Uterus (tissue), 3 donors: ENCODE measurements at regions not wholly inside any gene's neighbourhood (a gene's known extent, or its start where the extent isn't known, plus 50 kb on each side); places are given as distances from the start of the nearest gene placed in this dataset.

Experiments used
- DNase-seq, 2 donors: peaks; one replicate each; pipeline ENCODE4 v3.0.0-alpha.2; 2019 to 2020
- H3K27ac ChIP-seq, 2 donors: fragments of 200-600 bp; sonication (generic); 1 replicate in 1 of 2; 2 replicates in 1 of 2; pipeline ENCODE4 v1.5.1; 2016 to 2018
- H3K27me3 ChIP-seq, 2 donors: fragments of 200-600 bp; sonication (generic); one replicate each; pipeline ENCODE4 v1.5.1; 2018 to 2019; ENCODE audit warnings: control low read depth in 1 of 2
- H3K36me3 ChIP-seq, 2 donors: fragments of 200-600 bp; sonication (generic); one replicate each; pipeline ENCODE4 v1.5.1; 2019; ENCODE audit warnings: control low read depth in 1 of 2
- H3K4me1 ChIP-seq, 2 donors: fragments of 200-600 bp; sonication (generic); one replicate each; pipeline ENCODE4 v1.5.1; 2018 to 2019; ENCODE audit warnings: control low read depth in 1 of 2
- H3K4me3 ChIP-seq, 2 donors: fragments of 200-600 bp; sonication (generic); 1 replicate in 1 of 2; 2 replicates in 1 of 2; pipeline ENCODE4 v1.5.1; 2018 to 2019; ENCODE audit warnings: mild to moderate bottlenecking in 1 of 2
- H3K9me3 ChIP-seq, 2 donors: fragments of 200-600 bp; sonication (generic); one replicate each; pipeline ENCODE4 v1.5.1; 2019; ENCODE audit warnings: control low read depth in 1 of 2
- CTCF ChIP-seq, 4 experiments: fragments of 200-600 bp in 2 of 4; fragments of 450-650 bp in 2 of 4; sonication (generic) in 2 of 4; IDR thresholded peaks; one replicate each; pipeline ENCODE4 v1.5.1; 2016 to 2019; ENCODE audit warnings: antibody characterized with exemption in 4 of 4, mild to moderate bottlenecking in 2 of 4, moderate library complexity in 1 of 4
- POLR2A ChIP-seq, 2 donors: fragments of 450-650 bp; IDR thresholded peaks; one replicate each; pipeline ENCODE4 v1.6.1; 2016; ENCODE audit warnings: antibody characterized with exemption in 2 of 2, mild to moderate bottlenecking in 1 of 2, moderate library complexity in 1 of 2
- intact Hi-C: fragments of 100-400 bp; cut with DNase I; formaldehyde crosslinking; loops from one replicate; pipeline ENCODE4 v1.15.1; 2023; ENCODE audit warnings: low total_unique reads
- donor health status: DM: yes; HTN: yes; CAD: no.

- Histone ChIP-seq H3K4me3 (no peak overlapping the region), H3K4me1 (no peaks in the 10 kb centered on the region), H3K36me3 (no peaks in the 10 kb centered on the region), H3K27me3 (no peaks in the 10 kb centered on the region), H3K27ac (no peak overlapping the region), H3K9me3 (no peaks in the 10 kb centered on the region)
- no peak for DNase-seq
- TF ChIP-seq POLR2A (IDR thresholded peaks at IDR 0.05) (no peak), CTCF (IDR thresholded peaks at IDR 0.05) (no peak)
- intact Hi-C loops, result no loop called here
Measured at GRCh38 chr1:219763321-219763720, 150.4 kb upstream of the ZC3H11B start.

GRCh38 chr1:219761208-219761860, 148.4 kb upstream of the ZC3H11B start:
- no peaks in the 10 kb centered on the region for H3K27me3 ChIP-seq
- no peaks in the 10 kb centered on the region for H3K9me3 ChIP-seq
- H3K36me3 ChIP-seq, result no peaks in the 10 kb centered on the region
- intact Hi-C loops, result no loop called here
- no peaks in the 10 kb centered on the region for H3K4me1 ChIP-seq
- TF ChIP-seq POLR2A (IDR thresholded peaks at IDR 0.05) (no peak), CTCF (IDR thresholded peaks at IDR 0.05) (no peak)
- no peak overlapping the region for H3K4me3 ChIP-seq
- DNase-seq, result no peak
- H3K27ac ChIP-seq, result no peak overlapping the region

GRCh38 chr1:219759095-219759494, 146.2 kb upstream of the ZC3H11B start:
- Histone ChIP-seq H3K27ac (no peak overlapping the region), H3K9me3 (no peaks in the 10 kb centered on the region), H3K27me3 (no peaks in the 10 kb centered on the region), H3K4me1 (no peaks in the 10 kb centered on the region), H3K4me3 (no peak overlapping the region), H3K36me3 (no peaks in the 10 kb centered on the region)
- no peak for DNase-seq
- intact Hi-C loops, result no loop called here
- TF ChIP-seq CTCF (IDR thresholded peaks at IDR 0.05) (no peak), POLR2A (IDR thresholded peaks at IDR 0.05) (no peak)

- DNase-seq, result peak in 1 of 2 donors; percentile 56
- Histone ChIP-seq H3K36me3 (no peaks in the 10 kb centered on the region), H3K27me3 (no peaks in the 10 kb centered on the region), H3K4me3 (no peak overlapping the region), H3K27ac (no peak overlapping the region), H3K9me3 (no peaks in the 10 kb centered on the region), H3K4me1 (no peaks in the 10 kb centered on the region)
- intact Hi-C loops, result no loop called here
- TF ChIP-seq CTCF (IDR thresholded peaks at IDR 0.05) (no peak), POLR2A (IDR thresholded peaks at IDR 0.05) (no peak)
Measured at GRCh38 chr1:219757890-219758289, 145.0 kb upstream of the ZC3H11B start.

- Histone ChIP-seq H3K9me3 (no peaks in the 10 kb centered on the region), H3K27me3 (no peaks in the 10 kb centered on the region), H3K36me3 (no peaks in the 10 kb centered on the region), H3K4me1 (no peaks in the 10 kb centered on the region), H3K27ac (no peak overlapping the region), H3K4me3 (no peak overlapping the region)
- intact Hi-C loops, result no loop called here
- TF ChIP-seq CTCF (IDR thresholded peaks at IDR 0.05) (no peak), POLR2A (IDR thresholded peaks at IDR 0.05) (no peak)
- DNase-seq, result no peak
Measured at GRCh38 chr1:219755234-219755633, 142.3 kb upstream of the ZC3H11B start.
